ENCODE measurements at regions not wholly inside any gene's neighbourhood (a gene's known extent, or its start where the extent isn't known, plus 50 kb on each side); places are given as distances from the start of the nearest gene placed in this dataset.

GRCh38 chr3:83729576-83729975 is 1229.2 kb upstream of the CADM2 start:
- POLR2A ChIA-PET, result no interaction called here
- DNase-seq (ENCODE audit: low read depth, low spot score) (no peak), ATAC-seq (no peak)
- intact Hi-C loops (cut with micrococcal nuclease), result no loop called here
- Histone ChIP-seq H3K36me3 (ENCODE audit: control insufficient read depth in 1 of 2, insufficient read depth in 2 of 2, low read length in 2 of 2) (no peaks in the 10 kb centered on the region), H3K27me3 (ENCODE audit: insufficient read depth, low read length) (no peaks in the 10 kb centered on the region), H3K9ac (ENCODE audit: low read length) (no peak overlapping the region), H4K20me1 (ENCODE audit: insufficient read depth) (no peaks in the 10 kb centered on the region), H3K4me2 (ENCODE audit: low read length) (no peak overlapping the region), H3K27ac (ENCODE audit: low read depth, low read length) (no peak overlapping the region), H3K79me2 (ENCODE audit: insufficient read depth, low read length) (no peaks in the 10 kb centered on the region), H3K9me2 (ENCODE audit: insufficient read depth) (no peaks in the 10 kb centered on the region), H2AFZ (ENCODE audit: low read depth, low read length, poor library complexity, severe bottlenecking) (no peak overlapping the region), H3K9me3 (ENCODE audit: control insufficient read depth in 1 of 2, insufficient read depth in 1 of 2, low read depth in 1 of 2, low read length in 2 of 2) (peaks cover 9 to 21% of the 10 kb centered on the region in 2 experiments; a peak in 2 of 4 replicates), H3K4me1 (ENCODE audit: control insufficient read depth in 1 of 2, insufficient read depth in 2 of 2, low read length in 2 of 2) (no peaks in the 10 kb centered on the region), H3K4me3 (replicated peaks in 1 of 2; ENCODE audit: low read depth in 1 of 2, low read length in 2 of 2) (no peak overlapping the region)
- CTCF ChIA-PET, result no interaction called here
- no peak for TF ChIP-seq ZBTB33 (IDR thresholded peaks at IDR 0.05; ENCODE audit: extremely low read depth, insufficient replicate concordance, low read length)
- no peak for TF ChIP-seq ELF1 (IDR thresholded peaks at IDR 0.05; ENCODE audit: borderline replicate concordance, low read depth)
- no peak for TF ChIP-seq RAD21 (IDR thresholded peaks at IDR 0.05; ENCODE audit: low read depth)
- TF ChIP-seq FOSL1 (IDR thresholded peaks at IDR 0.05; ENCODE audit: low read depth), result no peak
- TF ChIP-seq REST (IDR thresholded peaks at IDR 0.05; ENCODE audit: low read depth), result no peak
- TF ChIP-seq SIN3A (IDR thresholded peaks at IDR 0.05; ENCODE audit: low read depth), result no peak
- no peak for TF ChIP-seq JUND (IDR thresholded peaks at IDR 0.05)
- TF ChIP-seq CTCF (IDR thresholded peaks at IDR 0.05 in 2 of 3, conservative IDR thresholded peaks at IDR 0.05 in 1 of 3; ENCODE audit: borderline replicate concordance in 1 of 3, insufficient read depth in 1 of 3, low read depth in 2 of 3, low read length in 2 of 3), result no peak
- no peak for TF ChIP-seq ZFX (IDR thresholded peaks at IDR 0.05)
- no peak for TF ChIP-seq YY1 (IDR thresholded peaks at IDR 0.05; ENCODE audit: extremely low read depth, insufficient replicate concordance, low read depth, low read length)
- no peak for TF ChIP-seq EZH2 (IDR thresholded peaks at IDR 0.05)
- TF ChIP-seq ATF3 (IDR thresholded peaks at IDR 0.05), result no peak
- no peak for TF ChIP-seq CBX3 (IDR thresholded peaks at IDR 0.05; ENCODE audit: low read depth)
- TF ChIP-seq EZH2phosphoT487 (IDR thresholded peaks at IDR 0.05; ENCODE audit: borderline replicate concordance), result no peak
- RAD21 ChIA-PET (ENCODE audit: low non-redundant PET in 1 of 2, low total read pairs in 2 of 2, uncharacterized antibody in 2 of 2, unreplicated experiment in 2 of 2), result no interaction called here
- no TSS peak for BruUV-seq (replicated peaks)
